Retinal pigment epithelial cell (primary cell): ENCODE measurements at regions not wholly inside any gene's neighbourhood (a gene's known extent, or its start where the extent isn't known, plus 50 kb on each side); places are given as distances from the start of the nearest gene placed in this dataset.

ENCODE experiments used
- DNase-seq: peaks from one replicate; pipeline ENCODE4 v3.0.0-alpha.2; 2010; ENCODE audit warnings: low read depth
- H3K4me3 ChIP-seq: 2 replicates; pipeline ENCODE4 v1.5.1; 2011; ENCODE audit warnings: mild to moderate bottlenecking, low read length, control low read depth, moderate library complexity
- TF ChIP-seq, protein P1 (sequence below): conservative IDR thresholded peaks from 2 replicates; pipeline ENCODE4 v1.5.1; 2011; ENCODE audit warnings: low read depth, low read length, control low read depth, inconsistent platforms

DNA sequence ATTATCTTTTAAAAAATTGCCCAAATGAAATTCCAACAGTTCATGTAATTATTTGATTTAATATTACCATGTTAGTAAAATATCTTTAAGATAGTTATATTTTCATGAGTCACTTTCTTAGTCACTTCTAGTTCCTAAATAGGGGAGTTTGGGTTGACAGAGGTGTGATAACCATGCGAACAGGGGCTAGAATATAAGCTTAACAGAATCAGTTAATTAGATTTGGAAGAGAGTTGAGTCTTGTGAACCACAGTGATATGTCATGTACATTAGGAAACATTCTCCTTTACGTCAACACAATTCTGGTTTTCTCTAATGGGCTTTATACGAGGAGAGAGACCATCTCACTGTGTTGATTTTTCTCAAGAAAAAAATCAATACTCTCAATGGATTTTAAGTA, 64.8 kb upstream of the ZNF281 start:
- TF ChIP-seq, protein P1, sequence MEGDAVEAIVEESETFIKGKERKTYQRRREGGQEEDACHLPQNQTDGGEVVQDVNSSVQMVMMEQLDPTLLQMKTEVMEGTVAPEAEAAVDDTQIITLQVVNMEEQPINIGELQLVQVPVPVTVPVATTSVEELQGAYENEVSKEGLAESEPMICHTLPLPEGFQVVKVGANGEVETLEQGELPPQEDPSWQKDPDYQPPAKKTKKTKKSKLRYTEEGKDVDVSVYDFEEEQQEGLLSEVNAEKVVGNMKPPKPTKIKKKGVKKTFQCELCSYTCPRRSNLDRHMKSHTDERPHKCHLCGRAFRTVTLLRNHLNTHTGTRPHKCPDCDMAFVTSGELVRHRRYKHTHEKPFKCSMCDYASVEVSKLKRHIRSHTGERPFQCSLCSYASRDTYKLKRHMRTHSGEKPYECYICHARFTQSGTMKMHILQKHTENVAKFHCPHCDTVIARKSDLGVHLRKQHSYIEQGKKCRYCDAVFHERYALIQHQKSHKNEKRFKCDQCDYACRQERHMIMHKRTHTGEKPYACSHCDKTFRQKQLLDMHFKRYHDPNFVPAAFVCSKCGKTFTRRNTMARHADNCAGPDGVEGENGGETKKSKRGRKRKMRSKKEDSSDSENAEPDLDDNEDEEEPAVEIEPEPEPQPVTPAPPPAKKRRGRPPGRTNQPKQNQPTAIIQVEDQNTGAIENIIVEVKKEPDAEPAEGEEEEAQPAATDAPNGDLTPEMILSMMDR, result no peak
- no peak for DNase-seq
- H3K4me3 ChIP-seq, result no peak overlapping the region

- no peak overlapping the region for H3K4me3 ChIP-seq
- TF ChIP-seq, protein P1, result no peak
- no peak for DNase-seq
These were observed 64.0 kb upstream of the ZNF281 start for GRCh38 chr1:200473698-200474371.

DNA sequence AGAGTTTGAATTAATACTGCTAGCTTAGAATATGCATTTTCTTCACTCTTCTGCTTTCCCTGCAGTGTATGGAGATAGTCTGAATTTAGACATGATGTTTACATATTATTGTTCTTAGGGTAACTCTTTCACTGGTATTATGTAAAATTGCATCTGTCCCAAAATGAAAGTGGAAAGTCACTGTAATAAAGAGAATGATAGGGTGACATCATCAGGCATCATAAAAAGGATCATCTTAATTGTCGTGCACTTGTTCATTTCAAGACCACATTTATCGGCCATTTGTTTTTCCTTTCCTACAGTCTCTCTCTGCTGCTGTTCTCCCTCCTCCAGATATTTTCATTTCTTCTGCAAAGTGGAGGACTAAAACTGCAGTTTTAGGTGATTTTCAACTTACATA, 61.9 kb upstream of the ZNF281 start:
- DNase-seq, result no peak
- TF ChIP-seq, protein P1, result no peak
- H3K4me3 ChIP-seq, result no peak overlapping the region

DNA sequence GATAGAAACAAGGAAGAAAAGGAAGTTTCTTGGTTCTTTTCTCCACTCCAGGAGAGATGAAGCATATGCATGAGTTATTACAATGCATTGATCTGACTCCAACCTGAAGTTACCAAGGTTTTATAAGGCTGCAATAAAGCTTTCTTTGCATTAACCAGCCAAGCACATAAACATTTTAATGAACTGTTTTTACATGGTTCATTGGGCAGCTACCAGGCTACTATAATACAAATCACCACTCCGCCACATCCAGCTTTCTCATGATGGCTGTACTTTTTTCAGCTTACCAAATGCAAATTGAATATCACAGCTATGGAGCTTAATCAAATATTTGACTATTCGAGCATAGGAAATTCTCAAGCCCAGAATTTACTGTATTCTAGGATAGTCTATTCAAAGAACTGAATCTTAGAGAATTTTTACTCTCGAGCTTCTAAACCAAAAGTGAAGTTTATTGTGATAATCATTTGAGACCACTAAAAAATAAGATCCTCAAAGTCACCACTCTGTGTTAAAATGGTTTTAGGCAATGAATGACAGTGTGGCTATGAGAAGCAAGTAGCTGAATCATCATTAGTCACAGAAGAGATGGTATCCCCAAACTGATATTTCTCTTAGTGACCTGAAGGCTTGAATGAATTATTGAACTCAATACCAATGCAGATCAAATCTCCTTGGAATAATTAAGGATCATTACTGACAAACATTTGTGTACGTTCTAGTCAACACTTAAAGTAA, 58.6 kb upstream of the ZNF281 start:
- TF ChIP-seq, protein P1, result no peak
- H3K4me3 ChIP-seq, result no peak overlapping the region
- DNase-seq, result no peak

- TF ChIP-seq, protein P1, result no peak
- no peak overlapping the region for H3K4me3 ChIP-seq
- DNase-seq, result no peak
These were observed 55.1 kb upstream of the ZNF281 start for GRCh38 chr1:200464784-200465400.
